Ovary (tissue), 3 donors: ENCODE measurements at regions not wholly inside any gene's neighbourhood (a gene's known extent, or its start where the extent isn't known, plus 50 kb on each side); places are given as distances from the start of the nearest gene placed in this dataset.

Source experiments
- CTCF ChIP-seq, 3 donors: fragments of 450-650 bp in 2 of 3; fragments of 200-600 bp in 1 of 3; IDR thresholded peaks; one replicate each; pipeline versions ENCODE4 v1.5.1 to v1.8.0; 2016 to 2022; ENCODE audit warnings: antibody characterized with exemption in 3 of 3, mild to moderate bottlenecking in 1 of 3
- EP300 ChIP-seq: sonication (generic); formaldehyde crosslinking; IDR thresholded peaks from one replicate; pipeline ENCODE4 v1.6.1; 2017; ENCODE audit warnings: antibody characterized with exemption
- POLR2A ChIP-seq: fragments of 450-650 bp; IDR thresholded peaks from one replicate; pipeline ENCODE4 v1.6.1; 2017; ENCODE audit warnings: antibody characterized with exemption, mild to moderate bottlenecking, moderate library complexity
- donor health status: DM: no; HTN: no; CAD: no.

DNA sequence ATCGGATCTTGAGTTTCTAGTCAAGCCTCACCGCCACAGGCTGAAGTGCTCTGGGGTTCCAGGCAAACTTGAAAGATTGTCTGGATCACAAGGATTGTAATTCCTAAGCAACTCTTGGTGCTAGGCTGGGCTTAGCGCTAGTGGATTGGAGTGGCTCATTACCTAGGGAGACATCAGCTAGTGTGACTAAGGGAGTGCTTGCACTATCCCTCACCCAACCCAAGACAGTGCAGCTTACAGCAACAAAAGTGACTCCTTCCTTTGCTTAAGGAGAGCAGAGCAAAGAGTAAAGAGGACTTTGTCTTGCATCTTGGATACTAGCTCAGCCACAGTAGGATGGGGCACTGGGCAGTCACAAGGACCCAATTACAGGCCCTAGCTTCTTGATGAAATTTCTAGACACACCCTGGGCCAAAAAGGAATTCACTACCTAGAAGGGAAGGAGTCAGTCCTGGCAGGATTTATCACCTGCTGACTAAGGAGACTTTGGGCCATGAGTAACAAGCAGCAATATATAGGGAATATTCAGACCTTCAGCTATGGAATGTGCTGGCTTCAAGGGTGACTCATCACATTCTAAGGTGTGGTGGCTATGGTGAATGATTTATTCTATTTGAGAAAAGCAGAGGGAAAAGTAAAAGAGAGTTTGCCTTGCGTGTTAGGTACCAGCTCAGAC is 1212.4 kb downstream of the PCDH18 start:
- TF ChIP-seq CTCF (IDR thresholded peaks at IDR 0.05) (no peak), POLR2A (no peak), EP300 (no peak)
